Activated CD4-positive, alpha-beta T cell treated with anti-CD3 and anti-CD28 coated beads for 36 hours (primary cell): ENCODE measurements at regions not wholly inside any gene's neighbourhood (a gene's known extent, or its start where the extent isn't known, plus 50 kb on each side); places are given as distances from the start of the nearest gene placed in this dataset.

Experiments
- ATAC-seq: fragments of 200-7000 bp; cut with Tn5 transposase; one replicate; pipeline ENCODE4 v1.10.0; 2021; ENCODE audit warnings: mild to moderate bottlenecking, moderate library complexity
- CTCF ChIA-PET: fragments of 350-600 bp; sonication (Branson Sonifier 250); formaldehyde crosslinking; loops from one replicate; lab custom pipeline; 2021; ENCODE audit warnings: antibody characterized with exemption; lab: Charles Lee
- POLR2A ChIA-PET: fragments of 350-600 bp; sonication (Branson Sonifier 250); formaldehyde crosslinking; loops from one replicate; lab custom pipeline; 2021; ENCODE audit warnings: antibody characterized with exemption, inconsistent platforms; lab: Charles Lee
- DNase-seq: peaks from one replicate; pipeline ENCODE4 v3.0.0-alpha.2; 2020
- H3K27ac Mint-ChIP-seq: one replicate; pipeline ENCODE4 v1.8.0; 2021; ENCODE audit warnings: mixed read lengths
- H3K27me3 Mint-ChIP-seq: one replicate; pipeline ENCODE4 v1.8.0; 2021; ENCODE audit warnings: mixed read lengths
- H3K36me3 Mint-ChIP-seq: one replicate; pipeline ENCODE4 v1.8.0; 2021; ENCODE audit warnings: low read depth, mixed read lengths
- H3K4me1 Mint-ChIP-seq: one replicate; pipeline ENCODE4 v1.8.0; 2021; ENCODE audit warnings: mixed read lengths
- H3K4me3 Mint-ChIP-seq: one replicate; pipeline ENCODE4 v1.8.0; 2021; ENCODE audit warnings: mild to moderate bottlenecking, moderate library complexity, mixed read lengths
- H3K9me3 Mint-ChIP-seq: one replicate; pipeline ENCODE4 v1.8.0; 2021; ENCODE audit warnings: low read depth, mixed read lengths
- intact Hi-C, 2 experiments: fragments of 100-400 bp; cut with DNase I in 1 of 2; cut with micrococcal nuclease in 1 of 2; formaldehyde crosslinking; loops; one replicate each; pipeline versions ENCODE4 v1.14.2 to v1.15.1; 2022 to 2024; cut with DNase I, micrococcal nuclease

DNA sequence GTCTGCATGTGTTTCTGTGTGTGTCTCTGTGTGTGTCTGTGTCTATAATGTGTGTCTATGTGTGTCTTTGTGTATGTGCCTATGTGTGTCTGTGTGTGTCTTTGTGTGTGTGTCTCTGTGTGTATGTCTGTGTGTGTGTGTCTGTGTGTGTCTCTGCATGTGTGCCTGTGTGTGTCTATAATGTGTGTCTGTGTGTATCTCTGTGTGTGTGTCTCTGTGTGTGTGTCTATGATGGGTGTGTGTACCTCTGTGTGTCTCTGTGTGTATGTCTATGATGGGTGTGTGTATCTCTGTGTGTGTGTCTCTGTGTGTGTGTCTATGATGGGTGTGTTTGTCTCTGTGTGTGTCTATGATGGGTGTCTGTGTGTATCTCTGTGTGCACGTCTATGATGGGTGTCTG lies 126.2 kb upstream of the GPC1 start:
- H3K4me1 Mint-ChIP-seq, result no peaks in the 10 kb centered on the region
- no peak for ATAC-seq
- no peaks in the 10 kb centered on the region for H3K36me3 Mint-ChIP-seq
- no peak overlapping the region for H3K4me3 Mint-ChIP-seq
- peaks cover 4% of the 10 kb centered on the region for H3K27me3 Mint-ChIP-seq
- CTCF ChIA-PET, result no interaction called here
- no peaks in the 10 kb centered on the region for H3K9me3 Mint-ChIP-seq
- no peak for DNase-seq
- intact Hi-C loops, result no loop called here
- POLR2A ChIA-PET, result no interaction called here
- no peak overlapping the region for H3K27ac Mint-ChIP-seq

DNA sequence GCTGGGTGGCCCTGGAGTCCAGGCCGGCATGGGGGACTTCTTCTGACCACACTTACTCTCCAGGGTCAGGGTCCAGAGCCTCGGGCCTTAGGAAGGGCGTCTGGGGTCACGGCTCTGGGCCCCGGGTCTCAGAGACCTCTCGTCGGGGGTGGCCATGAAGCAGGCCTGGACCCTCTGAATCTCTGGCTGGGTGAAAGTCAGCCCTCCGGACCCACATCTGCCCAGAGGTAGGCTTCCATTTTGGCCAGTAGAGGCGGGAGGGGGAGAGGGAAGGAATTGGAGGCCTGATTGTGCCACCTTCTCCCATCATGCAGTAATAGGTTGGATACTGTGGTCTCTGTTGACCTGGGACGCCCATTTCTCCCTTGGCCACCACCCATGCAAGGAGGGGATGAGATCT lies 125.3 kb upstream of the GPC1 start:
- CTCF ChIA-PET, result no interaction called here
- no peak overlapping the region for H3K27ac Mint-ChIP-seq
- POLR2A ChIA-PET, result no interaction called here
- intact Hi-C loops, result no loop called here
- H3K4me3 Mint-ChIP-seq, result no peak overlapping the region
- no peaks in the 10 kb centered on the region for H3K36me3 Mint-ChIP-seq
- ATAC-seq (no peak), DNase-seq (no peak)
- no peaks in the 10 kb centered on the region for H3K9me3 Mint-ChIP-seq
- H3K4me1 Mint-ChIP-seq, result no peaks in the 10 kb centered on the region
- H3K27me3 Mint-ChIP-seq, result peaks cover 7% of the 10 kb centered on the region

DNA sequence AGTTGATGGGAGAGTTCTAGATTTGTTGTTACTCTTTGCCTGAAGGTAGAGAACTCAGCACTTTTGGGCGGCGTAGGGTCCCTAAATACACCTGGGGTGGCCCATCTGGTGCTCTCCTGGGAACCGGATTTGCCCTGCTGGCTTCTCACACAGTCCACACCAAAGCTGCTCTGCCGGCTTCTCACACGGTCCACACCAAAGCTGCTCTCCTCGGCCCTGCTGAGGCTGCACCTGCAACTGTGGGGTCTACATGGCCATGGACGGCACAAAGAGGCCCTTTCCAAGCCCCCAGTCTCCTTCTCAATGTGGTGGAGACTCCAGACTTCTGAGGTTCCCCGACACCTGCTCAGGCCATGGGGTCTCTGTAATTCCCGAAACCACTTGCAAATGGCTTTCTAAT lies 124.8 kb upstream of the GPC1 start:
- no peak overlapping the region for H3K4me3 Mint-ChIP-seq
- H3K27me3 Mint-ChIP-seq, result peaks cover 7% of the 10 kb centered on the region
- POLR2A ChIA-PET, result no interaction called here
- ATAC-seq, result no peak
- no peaks in the 10 kb centered on the region for H3K9me3 Mint-ChIP-seq
- CTCF ChIA-PET, result no interaction called here
- no peaks in the 10 kb centered on the region for H3K4me1 Mint-ChIP-seq
- no peak for DNase-seq
- intact Hi-C loops, result no loop called here
- H3K27ac Mint-ChIP-seq, result no peak overlapping the region
- H3K36me3 Mint-ChIP-seq, result no peaks in the 10 kb centered on the region

DNA sequence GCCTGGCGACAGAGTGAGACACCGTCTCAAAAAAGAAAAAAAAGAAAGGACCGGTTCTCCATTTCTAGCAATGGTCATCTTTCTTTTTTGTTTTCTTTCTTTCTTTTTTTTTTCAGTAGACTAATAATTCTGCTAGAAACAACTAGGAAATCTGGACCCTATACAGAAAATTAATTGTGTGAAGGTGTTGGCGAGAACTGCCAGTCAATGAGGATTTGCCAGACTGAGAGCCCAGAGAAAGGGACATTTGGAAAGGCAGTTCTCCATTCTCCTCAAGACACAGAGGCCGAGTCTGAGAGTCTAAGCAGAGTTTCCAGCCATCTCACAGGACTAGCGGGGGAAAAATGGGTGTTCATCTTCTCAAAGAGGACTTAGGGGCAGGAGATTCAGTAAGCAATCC lies 123.6 kb upstream of the GPC1 start:
- ChIA-PET CTCF (no interaction called here), POLR2A (no interaction called here)
- intact Hi-C loops, result no loop called here
- ATAC-seq (no peak), DNase-seq (no peak)
- H3K36me3 Mint-ChIP-seq, result no peaks in the 10 kb centered on the region
- no peaks in the 10 kb centered on the region for H3K4me1 Mint-ChIP-seq
- peaks cover 9% of the 10 kb centered on the region for H3K27me3 Mint-ChIP-seq
- H3K9me3 Mint-ChIP-seq, result no peaks in the 10 kb centered on the region
- H3K4me3 Mint-ChIP-seq, result no peak overlapping the region
- H3K27ac Mint-ChIP-seq, result no peak overlapping the region

DNA sequence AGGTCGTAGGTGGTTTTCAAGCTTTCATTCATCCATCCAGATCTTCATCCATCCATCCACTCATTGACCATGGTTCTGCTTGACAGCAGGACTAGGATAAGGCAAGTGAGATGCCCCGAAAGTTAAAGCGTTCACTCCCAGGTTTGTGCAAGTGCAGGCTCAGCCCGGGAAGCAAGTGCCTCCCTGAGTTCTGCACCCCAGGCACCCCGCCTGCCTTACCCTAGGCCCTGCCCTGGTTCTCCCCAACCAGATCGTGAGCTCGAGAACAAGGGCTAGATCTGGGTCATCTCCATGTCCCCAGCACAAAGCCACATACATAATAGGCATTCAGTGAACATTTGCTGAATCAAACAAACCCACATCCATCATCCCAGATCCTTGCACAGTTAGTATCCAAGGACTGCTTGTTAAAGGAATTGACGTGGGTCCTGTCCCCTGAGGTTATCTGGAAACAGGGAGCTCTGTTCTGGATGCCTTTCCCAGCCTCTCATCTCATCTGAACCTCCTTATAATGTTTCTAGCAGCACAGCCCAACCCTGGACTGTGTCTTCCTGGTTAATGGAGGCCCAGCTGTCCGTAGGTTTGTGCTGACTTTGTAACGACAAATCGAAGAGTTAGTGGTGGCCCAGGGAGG lies 116.1 kb upstream of the GPC1 start:
- no peak overlapping the region for H3K27ac Mint-ChIP-seq
- H3K27me3 Mint-ChIP-seq, result peaks cover 14% of the 10 kb centered on the region
- ATAC-seq (no peak), DNase-seq (no peak)
- no peaks in the 10 kb centered on the region for H3K36me3 Mint-ChIP-seq
- no peaks in the 10 kb centered on the region for H3K9me3 Mint-ChIP-seq
- CTCF ChIA-PET, result no interaction called here
- H3K4me1 Mint-ChIP-seq, result no peaks in the 10 kb centered on the region
- POLR2A ChIA-PET, result no interaction called here
- H3K4me3 Mint-ChIP-seq, result no peak overlapping the region
- intact Hi-C loops, result no loop called here

DNA sequence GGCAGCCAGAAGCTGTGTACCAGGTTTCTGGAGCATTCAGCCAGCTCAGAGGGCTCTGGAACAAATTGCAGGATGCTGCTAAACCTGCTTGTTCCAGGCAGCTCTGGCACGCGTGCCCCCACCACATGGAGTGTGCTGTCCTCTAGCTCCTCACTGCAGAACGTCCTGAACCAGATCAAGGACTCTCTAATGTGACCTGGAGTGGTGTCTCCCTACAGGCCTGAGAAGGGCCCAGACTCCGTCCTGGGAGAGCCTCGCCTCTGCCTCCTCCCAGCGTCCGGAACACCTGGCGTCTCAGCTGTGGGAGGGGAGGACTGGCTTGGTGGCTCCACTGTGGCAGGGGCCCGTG lies 115.6 kb upstream of the GPC1 start:
- Mint-ChIP-seq H3K27me3 (peaks cover 9% of the 10 kb centered on the region), H3K36me3 (no peaks in the 10 kb centered on the region), H3K4me1 (no peaks in the 10 kb centered on the region), H3K27ac (no peak overlapping the region), H3K9me3 (no peaks in the 10 kb centered on the region), H3K4me3 (no peak overlapping the region)
- ChIA-PET CTCF (no interaction called here), POLR2A (no interaction called here)
- ATAC-seq (no peak), DNase-seq (no peak)
- intact Hi-C loops, result no loop called here

DNA sequence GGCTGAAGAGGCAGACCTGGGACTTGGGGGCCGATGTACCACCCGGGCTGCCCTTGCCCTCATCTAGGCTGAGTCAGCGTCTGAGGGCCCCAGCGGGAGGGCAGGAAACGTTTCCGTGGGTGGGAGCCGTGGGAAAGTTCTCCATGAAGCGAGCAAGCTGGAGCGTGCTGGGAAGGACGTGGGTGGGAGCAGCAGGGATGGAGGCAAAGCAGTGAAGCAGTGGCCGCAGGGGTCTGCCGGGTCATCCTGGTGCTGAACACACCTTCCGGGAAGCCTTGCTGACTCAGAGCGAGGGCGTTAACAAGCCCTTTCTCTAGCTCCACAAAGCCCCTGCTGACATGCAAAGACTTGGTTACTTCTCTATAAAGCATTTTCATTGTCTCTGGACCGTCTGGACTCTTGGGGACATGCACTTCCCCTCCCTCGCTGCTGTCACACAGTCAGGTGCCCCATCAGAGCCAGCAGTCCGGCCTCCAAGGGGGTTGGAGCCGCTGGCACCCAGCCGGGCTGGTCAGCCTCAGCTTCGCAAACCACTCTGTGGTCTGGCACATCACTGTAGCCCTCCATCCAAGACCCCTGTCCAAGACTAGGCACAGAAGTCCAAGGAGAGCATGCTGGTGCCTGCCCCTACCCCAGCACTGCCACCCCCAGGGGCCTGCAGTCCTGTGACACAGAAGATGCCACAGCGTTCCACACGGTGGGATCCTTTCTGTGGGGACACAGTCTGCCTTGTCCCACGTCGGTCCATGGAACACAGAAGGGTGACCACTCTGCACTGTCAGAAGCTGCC lies 115.1 kb upstream of the GPC1 start:
- DNase-seq (no peak), ATAC-seq (no peak)
- no peaks in the 10 kb centered on the region for H3K9me3 Mint-ChIP-seq
- intact Hi-C loops, result no loop called here
- no peak overlapping the region for H3K4me3 Mint-ChIP-seq
- peaks cover 9% of the 10 kb centered on the region for H3K27me3 Mint-ChIP-seq
- CTCF ChIA-PET, result no interaction called here
- no peaks in the 10 kb centered on the region for H3K4me1 Mint-ChIP-seq
- H3K36me3 Mint-ChIP-seq, result no peaks in the 10 kb centered on the region
- H3K27ac Mint-ChIP-seq, result no peak overlapping the region
- POLR2A ChIA-PET, result no interaction called here

DNA sequence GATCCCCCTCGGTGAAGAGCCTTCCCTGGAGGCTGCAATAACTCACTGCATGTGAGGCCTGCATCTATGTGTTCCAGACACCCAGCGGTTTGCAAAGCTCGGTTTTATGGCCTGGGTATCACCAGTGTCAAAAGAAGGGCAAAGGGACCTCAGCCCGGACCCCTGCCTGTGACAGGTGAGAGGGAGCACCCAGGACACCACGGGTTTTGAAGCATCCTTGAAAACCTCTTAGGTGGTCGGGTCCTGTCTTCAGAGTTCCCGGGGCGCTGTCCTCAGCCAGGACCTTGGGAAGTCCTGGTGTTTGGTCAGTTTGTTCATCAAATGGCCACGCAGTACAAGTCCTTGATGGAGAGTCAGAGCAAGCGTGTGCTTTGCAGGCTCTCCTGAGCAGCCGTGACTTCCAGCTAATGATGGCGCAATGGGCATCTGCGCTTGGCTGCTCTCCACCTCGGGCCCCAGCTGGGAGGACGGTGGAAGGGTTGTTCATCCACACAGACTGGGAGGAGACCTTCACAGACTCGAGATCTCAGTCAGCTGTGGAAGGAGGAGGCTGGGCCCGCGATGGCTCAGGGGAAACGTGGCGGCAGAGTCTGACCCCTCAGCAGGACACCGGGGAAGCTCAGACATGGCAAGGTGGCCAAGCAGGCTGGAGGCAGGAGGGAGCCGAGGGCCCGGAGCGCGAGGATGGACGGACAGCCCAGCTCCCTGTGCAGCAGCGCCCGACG lies 113.1 kb upstream of the GPC1 start:
- ATAC-seq (no peak), DNase-seq (no peak)
- ChIA-PET POLR2A (no interaction called here), CTCF (no interaction called here)
- Mint-ChIP-seq H3K27ac (no peak overlapping the region), H3K4me3 (no peak overlapping the region), H3K27me3 (peaks cover 5% of the 10 kb centered on the region), H3K36me3 (no peaks in the 10 kb centered on the region), H3K9me3 (no peaks in the 10 kb centered on the region), H3K4me1 (no peaks in the 10 kb centered on the region)
- intact Hi-C loops, result no loop called here

DNA sequence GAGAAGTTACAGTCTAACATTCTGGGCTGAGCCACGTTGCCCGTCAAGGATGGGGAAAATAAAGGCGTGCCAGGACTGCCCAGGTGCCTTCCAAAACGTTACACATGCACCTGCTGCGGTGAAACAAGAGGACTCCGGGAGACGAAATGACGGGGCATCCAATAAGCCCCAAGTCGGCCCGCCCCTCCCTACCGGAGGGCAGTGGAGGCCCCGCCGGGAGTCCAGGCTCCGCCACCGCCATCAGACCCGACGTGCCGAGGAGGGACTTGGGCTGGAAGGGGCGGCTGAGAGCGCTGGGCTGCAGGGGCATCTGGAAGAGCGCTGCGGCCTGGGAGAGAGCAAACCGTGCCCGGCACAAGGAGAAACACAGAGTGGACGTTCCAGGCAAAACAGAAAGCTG lies 112.5 kb upstream of the GPC1 start:
- Mint-ChIP-seq H3K27ac (no peak overlapping the region), H3K4me1 (no peaks in the 10 kb centered on the region), H3K4me3 (no peak overlapping the region), H3K9me3 (no peaks in the 10 kb centered on the region), H3K27me3 (peaks cover 3% of the 10 kb centered on the region), H3K36me3 (no peaks in the 10 kb centered on the region)
- POLR2A ChIA-PET, result no interaction called here
- CTCF ChIA-PET, result no interaction called here
- DNase-seq (no peak), ATAC-seq (no peak)
- intact Hi-C loops, result no loop called here

DNA sequence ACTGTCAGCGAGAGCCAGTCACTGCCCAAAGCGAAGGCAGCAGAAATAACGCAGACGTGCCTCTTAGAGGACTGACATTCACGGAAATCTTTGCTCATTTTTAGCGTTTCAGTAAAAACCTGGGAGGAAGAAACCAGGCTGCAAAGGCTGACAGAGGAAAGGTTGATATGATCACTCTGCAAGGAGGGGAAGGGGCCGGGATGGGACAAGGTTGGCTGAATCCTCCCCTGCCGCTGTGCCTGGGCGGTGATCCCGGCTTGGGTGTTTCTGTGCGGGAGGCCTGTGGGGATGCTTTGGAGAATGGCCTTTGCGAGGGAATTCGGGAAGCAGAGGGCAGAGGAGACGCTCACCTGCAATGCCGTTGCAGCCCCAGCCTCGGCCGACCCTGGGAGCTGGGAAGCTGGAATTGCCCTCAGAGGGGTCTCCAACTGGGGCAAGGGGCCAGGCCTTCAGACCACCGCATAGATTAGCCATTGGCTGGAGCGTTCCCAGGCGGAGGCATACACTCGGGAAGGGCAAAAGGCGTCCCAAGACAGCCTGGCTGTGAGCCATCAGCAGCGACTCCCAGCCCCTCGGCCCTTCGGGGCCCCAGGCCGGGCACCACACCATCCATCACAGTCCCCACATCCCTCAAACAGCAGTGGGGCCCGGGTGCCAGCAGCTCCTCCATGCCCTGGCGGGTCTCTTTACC lies 111.7 kb upstream of the GPC1 start:
- H3K36me3 Mint-ChIP-seq, result no peaks in the 10 kb centered on the region
- no peak for DNase-seq
- no peaks in the 10 kb centered on the region for H3K27me3 Mint-ChIP-seq
- H3K27ac Mint-ChIP-seq, result no peak overlapping the region
- ChIA-PET CTCF (no interaction called here), POLR2A (no interaction called here)
- intact Hi-C loops, result no loop called here
- H3K9me3 Mint-ChIP-seq, result no peaks in the 10 kb centered on the region
- ATAC-seq, result no peak
- H3K4me3 Mint-ChIP-seq, result no peak overlapping the region
- H3K4me1 Mint-ChIP-seq, result no peaks in the 10 kb centered on the region

DNA sequence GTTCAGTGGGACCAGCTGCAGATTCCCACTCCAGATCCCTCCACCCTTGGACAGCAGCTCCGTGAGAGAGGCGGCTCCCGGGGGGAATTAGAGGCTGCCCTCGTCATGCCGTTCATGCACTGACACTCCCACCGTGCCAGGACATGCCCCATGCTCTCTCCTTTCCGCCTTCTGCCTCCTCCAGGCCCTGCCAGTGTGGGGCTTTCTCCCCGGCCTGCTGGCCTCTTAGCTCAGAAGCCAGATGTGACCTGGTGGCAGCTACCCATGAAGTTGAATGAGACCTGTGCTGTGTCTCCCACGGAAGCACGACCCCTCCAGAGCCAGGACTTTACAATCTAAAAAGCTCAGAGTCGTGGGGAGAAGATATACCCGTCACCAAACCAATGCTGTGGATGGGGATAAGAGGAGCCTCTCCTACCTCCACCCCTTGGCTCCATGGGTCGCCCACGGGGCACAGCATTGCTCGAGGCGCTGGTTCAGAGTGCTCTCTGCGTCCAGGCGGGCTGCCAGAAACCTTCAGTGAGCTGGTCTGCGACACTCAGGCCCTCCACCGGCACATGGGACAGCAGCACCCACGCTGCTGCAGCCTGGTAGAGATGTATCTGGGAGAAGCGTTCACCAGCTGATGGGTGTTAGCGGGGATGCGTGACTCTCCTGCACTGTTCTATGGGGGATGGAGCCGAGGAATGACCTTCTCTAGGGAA lies 111.0 kb upstream of the GPC1 start:
- H3K4me3 Mint-ChIP-seq, result no peak overlapping the region
- H3K27ac Mint-ChIP-seq, result no peak overlapping the region
- H3K27me3 Mint-ChIP-seq, result peaks cover 2% of the 10 kb centered on the region
- DNase-seq (no peak), ATAC-seq (no peak)
- no peaks in the 10 kb centered on the region for H3K4me1 Mint-ChIP-seq
- no peaks in the 10 kb centered on the region for H3K9me3 Mint-ChIP-seq
- no peaks in the 10 kb centered on the region for H3K36me3 Mint-ChIP-seq
- ChIA-PET CTCF (no interaction called here), POLR2A (no interaction called here)
- intact Hi-C loops, result no loop called here
